ENCODE measurements at regions not wholly inside any gene's neighbourhood (a gene's known extent, or its start where the extent isn't known, plus 50 kb on each side); places are given as distances from the start of the nearest gene placed in this dataset.

GRCh38 chr11:116500026-116500946 lies 272.5 kb downstream of the BUD13 start:
- TF ChIP-seq CTCF (IDR thresholded peaks at IDR 0.05) (no peak), POLR2A (IDR thresholded peaks at IDR 0.05) (no peak), EP300 (IDR thresholded peaks at IDR 0.05) (no peak)
